ENCODE measurements at regions not wholly inside any gene's neighbourhood (a gene's known extent, or its start where the extent isn't known, plus 50 kb on each side); places are given as distances from the start of the nearest gene placed in this dataset.
"Not testable (repeated sequence)": the region's sequence is repeated elsewhere in the genome, so short reads cannot be mapped to it uniquely, and the experiment has no call there.

GRCh38 chr15:87703327-87704111 is 553.0 kb downstream of the NTRK3 start:
- H3K27ac ChIP-seq, result no peak overlapping the region
- TF ChIP-seq CTCF (IDR thresholded peaks at IDR 0.05) (no peak), ZFX (IDR thresholded peaks at IDR 0.05; ENCODE audit: borderline replicate concordance) (no peak)

- H3K27ac ChIP-seq, result no peak overlapping the region
- TF ChIP-seq CTCF (IDR thresholded peaks at IDR 0.05) (no peak), ZFX (IDR thresholded peaks at IDR 0.05; ENCODE audit: borderline replicate concordance) (no peak)
Measured at GRCh38 chr15:87702270-87702669, 554.3 kb downstream of the NTRK3 start.

- not testable (repeated sequence) for H3K27ac ChIP-seq
Measured at GRCh38 chr15:87698467-87698866, 558.1 kb downstream of the NTRK3 start.

GRCh38 chr15:87689716-87690115 is 566.8 kb downstream of the NTRK3 start:
- H3K27ac ChIP-seq, result no peak overlapping the region
- no peak for TF ChIP-seq CTCF (IDR thresholded peaks at IDR 0.05)

GRCh38 chr15:87687523-87687870 is 569.0 kb downstream of the NTRK3 start:
- TF ChIP-seq CTCF (IDR thresholded peaks at IDR 0.05) (no peak), ZFX (IDR thresholded peaks at IDR 0.05; ENCODE audit: borderline replicate concordance) (no peak)
- H3K27ac ChIP-seq, result no peak overlapping the region

- no peak overlapping the region for H3K27ac ChIP-seq
- TF ChIP-seq ZFX (IDR thresholded peaks at IDR 0.05; ENCODE audit: borderline replicate concordance), result no peak
Measured at GRCh38 chr15:87686841-87687522, 569.6 kb downstream of the NTRK3 start.

GRCh38 chr15:87686339-87686738 is 570.2 kb downstream of the NTRK3 start:
- H3K27ac ChIP-seq, result no peak overlapping the region
- TF ChIP-seq ZFX (IDR thresholded peaks at IDR 0.05; ENCODE audit: borderline replicate concordance) (no peak), CTCF (IDR thresholded peaks at IDR 0.05) (no peak)

- H3K27ac ChIP-seq, result no peak overlapping the region
- TF ChIP-seq ZFX (IDR thresholded peaks at IDR 0.05; ENCODE audit: borderline replicate concordance), result no peak
- no peak for TF ChIP-seq CTCF (IDR thresholded peaks at IDR 0.05)
Measured at GRCh38 chr15:87682527-87682926, 574.0 kb downstream of the NTRK3 start.

All from 22Rv1 (cell line).